GM19328 (cell line): ENCODE measurements at regions not wholly inside any gene's neighbourhood (a gene's known extent, or its start where the extent isn't known, plus 50 kb on each side); places are given as distances from the start of the nearest gene placed in this dataset.
A peak's percentile ranks its signal among the peaks of the same experiment; 100 is the strongest.

ENCODE experiments used
- ATAC-seq: cut with Tn5 transposase; IDR thresholded peaks from one replicate; pipeline ENCODE4 v1.9.1; 2021; ENCODE audit warnings: mild to moderate bottlenecking, moderate library complexity; ENCODE audit not compliant: unreplicated experiment

- no peak for ATAC-seq
Observed at GRCh38 chr2:149735237-149735958, 147.8 kb upstream of the MMADHC start.

- ATAC-seq = no peak
Observed at GRCh38 chr2:149733936-149734685, 146.5 kb upstream of the MMADHC start.

GRCh38 chr2:149732730-149733290, 145.2 kb upstream of the MMADHC start:
- ATAC-seq = no peak

- no peak for ATAC-seq
Observed at GRCh38 chr2:149732001-149732685, 144.6 kb upstream of the MMADHC start.

GRCh38 chr2:149731079-149731478, 143.5 kb upstream of the MMADHC start:
- no peak for ATAC-seq

GRCh38 chr2:149729586-149729985, 142.0 kb upstream of the MMADHC start:
- no peak for ATAC-seq

- no peak for ATAC-seq
Observed at GRCh38 chr2:149727927-149728326, 140.4 kb upstream of the MMADHC start.

- ATAC-seq = no peak
Observed at GRCh38 chr2:149725234-149725633, 137.7 kb upstream of the MMADHC start.

- no peak for ATAC-seq
Observed at GRCh38 chr2:149724091-149724490, 136.5 kb upstream of the MMADHC start.

- no peak for ATAC-seq
Observed at GRCh38 chr2:149720615-149721014, 133.0 kb upstream of the MMADHC start.

GRCh38 chr2:149719695-149720094, 132.1 kb upstream of the MMADHC start:
- ATAC-seq = no peak

GRCh38 chr2:149716687-149717086, 129.1 kb upstream of the MMADHC start:
- ATAC-seq = no peak

- ATAC-seq = no peak
Observed at GRCh38 chr2:149715894-149716293, 128.3 kb upstream of the MMADHC start.

GRCh38 chr2:149715005-149715592, 127.5 kb upstream of the MMADHC start:
- ATAC-seq = peak; percentile 76

- ATAC-seq = no peak
Observed at GRCh38 chr2:149709496-149710263, 122.1 kb upstream of the MMADHC start.

- ATAC-seq = no peak
Observed at GRCh38 chr2:149703281-149703680, 115.7 kb upstream of the MMADHC start.

- ATAC-seq = no peak
Observed at GRCh38 chr2:149702571-149702970, 115.0 kb upstream of the MMADHC start.

- no peak for ATAC-seq
Observed at GRCh38 chr2:149701241-149701640, 113.7 kb upstream of the MMADHC start.

GRCh38 chr2:149692961-149693396, 105.4 kb upstream of the MMADHC start:
- no peak for ATAC-seq

- ATAC-seq = no peak
Observed at GRCh38 chr2:149690825-149691224, 103.2 kb upstream of the MMADHC start.
